H9 (cell line): ENCODE measurements at regions not wholly inside any gene's neighbourhood (a gene's known extent, or its start where the extent isn't known, plus 50 kb on each side); places are given as distances from the start of the nearest gene placed in this dataset.

Experiments used
- DNase-seq: peaks from one replicate; pipeline ENCODE4 v3.0.0-alpha.2; 2017
- H2AFZ ChIP-seq: one replicate; pipeline ENCODE4 v1.6.1; 2013; ENCODE audit warnings: mild to moderate bottlenecking, low read length, control low read depth, moderate library complexity
- H2AK5ac ChIP-seq: 2 replicates; pipeline ENCODE4 v1.6.1; 2013; ENCODE audit warnings: low read length, control low read depth, mixed read lengths; ENCODE audit not compliant: insufficient read length
- H2BK120ac ChIP-seq: one replicate; pipeline ENCODE4 v1.6.1; 2013; ENCODE audit warnings: low read depth, mild to moderate bottlenecking, low read length, control low read depth, inconsistent platforms; ENCODE audit not compliant: poor library complexity, severe bottlenecking
- H2BK12ac ChIP-seq: 2 replicates; pipeline ENCODE4 v1.6.1; 2013; ENCODE audit warnings: low read length, control low read depth, mixed read lengths, low read depth; ENCODE audit not compliant: insufficient read length
- H2BK15ac ChIP-seq: 2 replicates; pipeline ENCODE4 v1.6.1; 2013; ENCODE audit warnings: low read depth, low read length, control low read depth
- H2BK20ac ChIP-seq: one replicate; pipeline ENCODE4 v1.6.1; 2013; ENCODE audit warnings: low read depth, mild to moderate bottlenecking, low read length, control low read depth, inconsistent platforms; ENCODE audit not compliant: poor library complexity, severe bottlenecking
- H2BK5ac ChIP-seq: 2 replicates; pipeline ENCODE4 v1.6.1; 2013; ENCODE audit warnings: low read length, control low read depth, mixed read lengths; ENCODE audit not compliant: insufficient read length
- H3K14ac ChIP-seq: 2 replicates; pipeline ENCODE4 v1.6.1; 2013; ENCODE audit warnings: low read length, control low read depth; ENCODE audit not compliant: insufficient read depth
- H3K18ac ChIP-seq: 2 replicates; pipeline ENCODE4 v1.6.1; 2013; ENCODE audit warnings: low read depth, mild to moderate bottlenecking, mixed read lengths, low read length, control low read depth; ENCODE audit not compliant: insufficient read length
- H3K23ac ChIP-seq: 2 replicates; pipeline ENCODE4 v1.6.1; 2013; ENCODE audit warnings: low read length, control low read depth, mixed read lengths, low read depth; ENCODE audit not compliant: insufficient read length
- H3K23me2 ChIP-seq: 2 replicates; pipeline ENCODE4 v1.6.1; 2013; ENCODE audit warnings: low read depth, mild to moderate bottlenecking, mixed read lengths, low read length, control low read depth; ENCODE audit not compliant: insufficient read length, poor library complexity, severe bottlenecking
- H3K27ac ChIP-seq: 2 replicates; pipeline ENCODE4 v1.5.1; 2013; ENCODE audit warnings: low read length, control low read depth, mixed read lengths, low read depth; ENCODE audit not compliant: insufficient read length
- H3K27me3 ChIP-seq: 2 replicates; pipeline ENCODE4 v1.6.1; 2013; ENCODE audit warnings: low read length, control low read depth, inconsistent platforms; ENCODE audit not compliant: insufficient read depth
- H3K4ac ChIP-seq: 2 replicates; pipeline ENCODE4 v1.6.1; 2013; ENCODE audit warnings: low read depth, mild to moderate bottlenecking, control low read depth, inconsistent platforms, low read length, moderate library complexity
- H3K4me1 ChIP-seq: 2 replicates; pipeline ENCODE4 v1.6.1; 2013; ENCODE audit warnings: low read length, control low read depth, inconsistent platforms; ENCODE audit not compliant: insufficient read depth
- H3K4me2 ChIP-seq: 2 replicates; pipeline ENCODE4 v1.6.1; 2013; ENCODE audit warnings: low read length, control low read depth, mixed read lengths; ENCODE audit not compliant: insufficient read length, insufficient read depth
- H3K56ac ChIP-seq: 2 replicates; pipeline ENCODE4 v1.6.1; 2013; ENCODE audit warnings: low read depth, mild to moderate bottlenecking, mixed read lengths, low read length, control low read depth; ENCODE audit not compliant: insufficient read length
- H3K79me1 ChIP-seq: 2 replicates; pipeline ENCODE4 v1.6.1; 2013; ENCODE audit warnings: low read depth, mild to moderate bottlenecking, moderate library complexity, low read length, control low read depth, inconsistent platforms; ENCODE audit not compliant: insufficient read depth, poor library complexity, severe bottlenecking
- H3K79me2 ChIP-seq: 2 replicates; pipeline ENCODE4 v1.6.1; 2013; ENCODE audit warnings: low read length, control low read depth, inconsistent platforms; ENCODE audit not compliant: insufficient read depth
- H3K9ac ChIP-seq: 2 replicates; pipeline ENCODE4 v1.6.1; 2013; ENCODE audit warnings: low read length, control low read depth, mixed read lengths; ENCODE audit not compliant: insufficient read length; ENCODE audit errors: extremely low read depth
- H3K9me3 ChIP-seq: one replicate; pipeline ENCODE4 v1.6.1; 2013; ENCODE audit warnings: low read depth, low read length, inconsistent platforms; ENCODE audit not compliant: control insufficient read depth
- H3T11ph ChIP-seq: one replicate; pipeline ENCODE4 v1.6.1; 2013; ENCODE audit warnings: mild to moderate bottlenecking, low read length, control low read depth, inconsistent platforms
- H4K20me1 ChIP-seq: one replicate; pipeline ENCODE4 v1.6.1; 2013; ENCODE audit not compliant: control insufficient read depth, insufficient read length, insufficient read depth
- H4K5ac ChIP-seq: 2 replicates; pipeline ENCODE4 v1.6.1; 2013; ENCODE audit warnings: low read depth, mild to moderate bottlenecking, mixed read lengths, low read length, control low read depth; ENCODE audit not compliant: insufficient read length
- H4K8ac ChIP-seq: replicated peaks from 2 replicates; pipeline ENCODE4 v1.6.1; 2013; ENCODE audit warnings: low read length, control low read depth, mixed read lengths, low read depth; ENCODE audit not compliant: insufficient read length
- H4K91ac ChIP-seq: 2 replicates; pipeline ENCODE4 v1.6.1; 2013; ENCODE audit warnings: low read depth, mild to moderate bottlenecking, moderate library complexity, mixed read lengths, low read length, control low read depth; ENCODE audit not compliant: insufficient read length
- H3K27ac Mint-ChIP-seq, 3 experiments: 2 replicates in 2 of 3; 3 replicates in 1 of 3; pipeline ENCODE4 v1.8.0; 2020 to 2021; ENCODE audit warnings: mixed read lengths in 3 of 3, mild to moderate bottlenecking in 1 of 3, moderate library complexity in 1 of 3
- H3K27me3 Mint-ChIP-seq: 2 replicates; pipeline ENCODE4 v1.8.0; 2021; ENCODE audit warnings: low read depth, mild to moderate bottlenecking, moderate library complexity, mixed read lengths
- H3K36me3 Mint-ChIP-seq, 3 experiments: 2 replicates in 2 of 3; 3 replicates in 1 of 3; pipeline ENCODE4 v1.8.0; 2020 to 2021; ENCODE audit warnings: low read depth in 3 of 3, mixed read lengths in 3 of 3; ENCODE audit not compliant: insufficient read depth in 1 of 3
- H3K4me1 Mint-ChIP-seq, 2 experiments: 2 replicates each; pipeline ENCODE4 v1.8.0; 2020; ENCODE audit warnings: mixed read lengths in 2 of 2
- H3K4me3 Mint-ChIP-seq, 2 experiments: 2 replicates in 1 of 2; 3 replicates in 1 of 2; pipeline ENCODE4 v1.8.0; 2020 to 2021; ENCODE audit warnings: mild to moderate bottlenecking in 2 of 2, mixed read lengths in 2 of 2, moderate library complexity in 1 of 2
- H3K9me3 Mint-ChIP-seq, 2 experiments: 2 replicates in 1 of 2; 3 replicates in 1 of 2; pipeline ENCODE4 v1.8.0; 2020; ENCODE audit warnings: mild to moderate bottlenecking in 2 of 2, mixed read lengths in 2 of 2, moderate library complexity in 1 of 2
- CTCF ChIP-seq: fragments of 200-600 bp; sonication (generic); conservative IDR thresholded peaks from 3 replicates; pipeline ENCODE4 v1.8.0; 2021; ENCODE audit warnings: antibody characterized with exemption, mild to moderate bottlenecking
- WGBS: extraction: QIAGEN DNeasy Blood & Tissue Kit; methylation state at CpG from one replicate; pipeline ENCODE4 v1.1.7; 2013; ENCODE audit warnings: missing lambda C conversion rate, low lambda C conversion rate, mixed read lengths; ENCODE audit not compliant: insufficient read length; ENCODE audit errors: extremely low coverage; 5-methylcytosine and 5-hydroxymethylcytosine counted together

GRCh38 chr2:2669316-2669715 lies 338.2 kb upstream of the MYT1L start:
- H2BK5ac ChIP-seq = no peak overlapping the region
- no peak overlapping the region for H2AFZ ChIP-seq
- H3K27ac Mint-ChIP-seq = no peak overlapping the region
- no peak for DNase-seq
- no peaks in the 10 kb centered on the region for H3K23me2 ChIP-seq
- H3T11ph ChIP-seq = no peak overlapping the region
- no peaks in the 10 kb centered on the region for H4K20me1 ChIP-seq
- no peak overlapping the region for H3K56ac ChIP-seq
- no peak overlapping the region for H3K4ac ChIP-seq
- H4K91ac ChIP-seq = no peak overlapping the region
- H3K18ac ChIP-seq = no peak overlapping the region
- H3K36me3 Mint-ChIP-seq = peaks cover 5% of the 10 kb centered on the region in 3 experiments; a peak in 5 of 7 replicates
- H4K5ac ChIP-seq = no peak overlapping the region
- H2AK5ac ChIP-seq = no peak overlapping the region
- no peak overlapping the region; the same call in 1 of the 2 replicates for H3K14ac ChIP-seq
- H3K4me1 Mint-ChIP-seq = peaks cover 17 to 23% of the 10 kb centered on the region in 2 experiments
- no peaks in the 10 kb centered on the region for H3K79me2 ChIP-seq
- H3K23ac ChIP-seq = no peak overlapping the region
- H3K9me3 Mint-ChIP-seq = peaks cover 3 to 5% of the 10 kb centered on the region in 2 experiments; a peak in 3 of 5 replicates
- no peak overlapping the region for H2BK120ac ChIP-seq
- H3K4me2 ChIP-seq = no peak overlapping the region
- H3K4me1 ChIP-seq = no peaks in the 10 kb centered on the region
- no peaks in the 10 kb centered on the region for H3K79me1 ChIP-seq
- H2BK15ac ChIP-seq = no peak overlapping the region
- no peak overlapping the region for H3K4me3 Mint-ChIP-seq
- H3K27ac ChIP-seq = no peak overlapping the region
- H3K9me3 ChIP-seq = no peaks in the 10 kb centered on the region
- H2BK12ac ChIP-seq = no peak overlapping the region
- H3K27me3 ChIP-seq = no peaks in the 10 kb centered on the region
- H3K9ac ChIP-seq = no peak overlapping the region
- peaks cover 10% of the 10 kb centered on the region for H3K27me3 Mint-ChIP-seq
- no peak for TF ChIP-seq CTCF
- H2BK20ac ChIP-seq = no peak overlapping the region
- H4K8ac ChIP-seq = no peak overlapping the region
- WGBS = no CpG with 5 or more reads among the region's 16 CpGs
